ENCODE measurements at regions not wholly inside any gene's neighbourhood (a gene's known extent, or its start where the extent isn't known, plus 50 kb on each side); places are given as distances from the start of the nearest gene placed in this dataset.
A peak's percentile ranks its signal among the peaks of the same experiment; 100 is the strongest.
"Not testable (repeated sequence)": the region's sequence is repeated elsewhere in the genome, so short reads cannot be mapped to it uniquely, and the experiment has no call there.

DNA sequence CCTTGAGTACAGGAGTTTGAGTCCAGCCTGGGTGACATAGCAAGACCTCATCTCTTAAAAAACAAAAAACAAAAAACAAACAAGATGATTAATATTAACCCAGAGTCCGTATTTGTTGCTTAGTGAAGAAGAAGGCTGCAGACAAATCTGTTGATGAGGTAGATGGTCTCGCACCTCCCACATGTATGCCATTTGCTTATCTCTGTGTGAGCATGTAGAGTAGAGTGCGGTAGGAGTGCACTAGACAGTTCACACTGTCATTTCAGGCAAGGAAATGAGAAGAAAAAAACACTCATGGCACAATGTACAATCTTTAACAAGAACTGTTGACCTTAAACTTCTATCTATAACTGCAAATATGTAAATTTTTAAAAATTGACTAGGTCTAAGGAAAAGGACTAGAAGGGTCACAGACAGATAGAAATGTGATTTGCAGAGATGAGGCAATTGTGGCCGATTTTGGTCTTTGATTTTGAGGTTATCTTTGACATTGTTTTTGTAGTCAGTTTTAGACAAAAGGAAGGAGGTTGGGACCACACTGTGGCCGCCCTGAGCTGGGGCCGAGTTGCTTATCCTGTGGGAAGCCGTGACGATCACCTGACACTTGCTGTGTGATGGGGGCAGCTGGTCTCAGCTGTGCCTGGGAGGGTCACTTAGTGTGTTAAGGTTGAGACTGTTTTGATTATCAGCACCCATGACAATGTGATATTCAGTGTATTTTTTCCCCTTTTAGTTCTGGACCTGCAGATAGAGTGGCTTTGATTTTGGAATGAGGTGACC lies 127.2 kb downstream of the LAT start:
- H3K9ac ChIP-seq (ENCODE audit: low read depth, low read length); H3K36me3 ChIP-seq (ENCODE audit: insufficient read depth, low read length); H3K4me1 ChIP-seq (ENCODE audit: insufficient read depth, low read length); H3K9me3 ChIP-seq (ENCODE audit: control insufficient read depth, insufficient read depth, low read length): not testable (repeated sequence)

DNA sequence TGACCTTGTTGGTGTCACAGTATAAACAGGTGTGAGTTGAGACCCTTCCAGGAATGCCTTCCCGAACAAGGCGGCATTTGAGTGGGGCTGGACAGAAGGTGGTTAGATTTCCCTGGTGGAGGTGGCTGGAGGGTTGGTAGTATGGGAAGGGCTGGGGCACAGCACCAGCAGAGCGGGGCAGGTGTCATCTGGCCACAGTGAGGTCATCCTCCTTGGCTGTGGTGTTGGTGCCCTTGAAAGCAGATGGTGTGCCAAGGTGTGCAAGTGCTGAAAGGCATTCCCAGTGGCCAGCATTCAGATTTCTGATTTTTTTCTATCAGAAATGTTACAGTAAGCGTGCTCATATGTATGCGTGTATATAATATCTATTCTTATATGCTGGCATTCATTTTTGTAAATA lies 126.6 kb downstream of the LAT start:
- Histone ChIP-seq H3K9me3 (ENCODE audit: control insufficient read depth, insufficient read depth, low read length) (no peaks in the 10 kb centered on the region), H3K4me1 (ENCODE audit: insufficient read depth, low read length) (no peaks in the 10 kb centered on the region; the same call in 1 of the 2 replicates), H3K9ac (ENCODE audit: low read depth, low read length) (no peak overlapping the region), H3K36me3 (ENCODE audit: insufficient read depth, low read length) (no peaks in the 10 kb centered on the region)

DNA sequence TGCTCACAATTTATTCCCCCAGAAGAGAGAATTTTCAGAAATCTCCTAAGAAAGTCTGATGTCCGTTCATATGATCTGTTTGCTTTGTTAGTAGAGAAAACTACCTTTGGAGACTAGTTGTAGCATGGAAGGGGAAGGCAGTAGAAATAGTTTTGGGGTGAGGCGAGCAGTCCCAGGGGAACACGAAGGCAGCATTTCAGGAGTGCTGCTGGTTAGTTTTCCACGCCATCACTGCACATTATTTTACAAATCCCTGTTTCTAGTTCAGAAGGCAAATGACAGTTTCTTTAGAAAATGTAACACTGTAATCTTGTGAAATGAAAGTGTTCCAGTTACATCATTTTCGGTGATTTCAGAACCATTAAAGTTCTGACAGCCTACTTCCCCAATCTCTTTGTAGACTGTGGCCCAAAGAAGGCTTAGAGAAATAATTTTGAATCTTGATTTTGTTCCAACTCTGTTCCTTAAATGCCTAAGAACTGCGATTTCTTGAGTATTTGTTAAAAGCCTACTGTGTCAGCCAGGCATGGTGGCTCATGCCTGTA lies 123.8 kb downstream of the LAT start:
- not testable (repeated sequence) for H3K36me3 ChIP-seq (ENCODE audit: insufficient read depth, low read length); H3K4me1 ChIP-seq (ENCODE audit: insufficient read depth, low read length); H3K9ac ChIP-seq (ENCODE audit: low read depth, low read length); H3K9me3 ChIP-seq (ENCODE audit: control insufficient read depth, insufficient read depth, low read length)

DNA sequence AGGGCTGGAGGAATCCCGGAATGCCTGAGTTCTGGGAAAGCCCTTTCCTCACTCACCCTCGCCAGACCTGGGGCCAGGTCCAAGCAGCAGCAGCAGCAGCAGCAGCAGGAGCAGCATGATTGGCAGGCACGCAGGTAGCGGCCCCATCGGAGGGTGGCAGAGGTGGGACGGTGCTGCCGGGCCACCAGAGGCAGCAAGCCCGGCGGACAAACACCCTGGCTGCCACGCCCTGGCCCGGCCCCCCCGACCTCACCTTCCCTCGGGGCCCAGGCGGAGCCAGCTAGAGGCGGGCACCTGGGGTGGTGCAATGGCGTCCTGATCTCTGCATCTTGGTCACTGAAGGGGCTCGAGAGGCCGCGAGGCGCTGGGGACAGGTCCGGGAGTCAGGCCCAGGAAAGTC lies 122.4 kb downstream of the LAT start:
- H3K9me3 ChIP-seq (ENCODE audit: control insufficient read depth, insufficient read depth, low read length), result no peaks in the 10 kb centered on the region
- H3K36me3 ChIP-seq (ENCODE audit: insufficient read depth, low read length), result no peaks in the 10 kb centered on the region
- H3K4me1 ChIP-seq (ENCODE audit: insufficient read depth, low read length), result no peaks in the 10 kb centered on the region
- peak overlapping the region; percentile 48; the same call in 1 of the 2 replicates for H3K9ac ChIP-seq (ENCODE audit: low read depth, low read length)

DNA sequence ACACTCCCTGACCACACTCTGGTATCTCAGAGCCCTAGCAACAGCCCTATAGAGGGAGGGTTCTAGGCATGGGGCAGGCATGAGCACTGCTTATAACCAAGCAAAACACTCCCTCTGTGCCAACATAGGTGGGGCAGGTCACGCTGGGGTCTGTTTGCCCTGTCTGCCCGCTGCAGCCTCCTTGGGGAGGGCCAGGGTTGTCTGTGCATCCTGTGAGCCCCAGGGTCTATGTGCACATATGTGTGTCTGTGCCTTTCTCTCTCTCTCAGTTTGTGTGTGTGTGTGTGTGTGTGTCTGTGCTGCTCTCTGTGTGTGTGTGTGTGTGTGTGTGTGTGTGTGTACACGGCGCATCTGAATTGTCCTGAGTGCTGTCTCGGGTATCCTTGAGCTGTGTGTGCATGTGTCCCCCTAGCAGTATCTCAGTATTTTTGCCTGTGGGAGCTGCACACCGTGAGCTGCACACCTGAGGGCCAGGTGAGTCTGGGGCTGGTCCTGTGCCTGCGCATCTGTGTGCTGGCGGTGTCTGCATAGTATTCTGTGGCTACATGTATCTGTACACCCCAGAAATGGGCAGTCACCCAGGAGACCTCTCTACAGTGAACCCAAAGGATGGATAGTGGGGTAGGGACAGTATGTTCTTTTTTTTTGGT lies 121.5 kb downstream of the LAT start:
- H3K9ac ChIP-seq (ENCODE audit: low read depth, low read length), result peak overlapping the region; percentile 48; the same call in 1 of the 2 replicates
- not testable (repeated sequence) for H3K9me3 ChIP-seq (ENCODE audit: control insufficient read depth, insufficient read depth, low read length); H3K4me1 ChIP-seq (ENCODE audit: insufficient read depth, low read length); H3K36me3 ChIP-seq (ENCODE audit: insufficient read depth, low read length)

DNA sequence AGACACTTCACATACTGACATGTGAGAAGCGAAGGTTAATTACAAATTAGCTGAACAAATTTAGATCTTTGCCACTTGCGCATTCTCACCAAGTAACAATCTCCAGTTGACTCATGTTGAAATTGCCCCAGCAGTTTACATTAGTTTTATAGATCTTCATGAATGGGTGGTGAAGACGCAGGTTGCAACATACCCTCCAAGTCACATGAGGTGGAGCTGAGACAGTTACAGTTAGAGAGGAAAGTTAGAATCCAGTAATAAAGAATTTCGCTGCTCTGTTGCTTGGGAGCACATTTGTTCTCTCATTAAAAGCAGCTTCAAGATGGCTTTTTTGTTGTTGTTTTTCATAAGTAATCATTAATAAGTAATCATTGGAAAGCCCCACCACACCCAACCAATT lies 119.7 kb downstream of the LAT start:
- H3K36me3 ChIP-seq (ENCODE audit: insufficient read depth, low read length); H3K9ac ChIP-seq (ENCODE audit: low read depth, low read length); H3K9me3 ChIP-seq (ENCODE audit: control insufficient read depth, insufficient read depth, low read length); H3K4me1 ChIP-seq (ENCODE audit: insufficient read depth, low read length): not testable (repeated sequence)

DNA sequence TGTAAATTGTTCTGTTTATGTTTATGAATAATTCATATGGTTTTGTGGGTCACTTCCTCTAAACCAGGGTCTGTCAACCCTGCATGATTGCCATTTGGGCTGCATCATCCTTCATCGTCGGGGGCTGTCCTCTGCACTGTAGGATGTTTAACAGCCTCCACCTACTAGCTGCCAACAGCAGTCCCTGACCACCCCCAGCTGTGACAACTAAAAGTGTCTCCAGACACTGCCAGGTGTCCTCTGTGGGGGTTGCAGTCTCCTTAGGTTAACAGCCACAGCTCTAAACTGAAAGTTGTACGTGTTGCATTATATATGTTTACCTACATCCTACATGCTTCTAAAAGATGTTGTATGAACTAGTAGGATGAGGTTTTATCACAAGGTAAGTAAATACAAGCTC lies 113.1 kb downstream of the LAT start:
- not testable (repeated sequence) for H3K9me3 ChIP-seq (ENCODE audit: control insufficient read depth, insufficient read depth, low read length); H3K9ac ChIP-seq (ENCODE audit: low read depth, low read length); H3K4me1 ChIP-seq (ENCODE audit: insufficient read depth, low read length); H3K36me3 ChIP-seq (ENCODE audit: insufficient read depth, low read length)

DNA sequence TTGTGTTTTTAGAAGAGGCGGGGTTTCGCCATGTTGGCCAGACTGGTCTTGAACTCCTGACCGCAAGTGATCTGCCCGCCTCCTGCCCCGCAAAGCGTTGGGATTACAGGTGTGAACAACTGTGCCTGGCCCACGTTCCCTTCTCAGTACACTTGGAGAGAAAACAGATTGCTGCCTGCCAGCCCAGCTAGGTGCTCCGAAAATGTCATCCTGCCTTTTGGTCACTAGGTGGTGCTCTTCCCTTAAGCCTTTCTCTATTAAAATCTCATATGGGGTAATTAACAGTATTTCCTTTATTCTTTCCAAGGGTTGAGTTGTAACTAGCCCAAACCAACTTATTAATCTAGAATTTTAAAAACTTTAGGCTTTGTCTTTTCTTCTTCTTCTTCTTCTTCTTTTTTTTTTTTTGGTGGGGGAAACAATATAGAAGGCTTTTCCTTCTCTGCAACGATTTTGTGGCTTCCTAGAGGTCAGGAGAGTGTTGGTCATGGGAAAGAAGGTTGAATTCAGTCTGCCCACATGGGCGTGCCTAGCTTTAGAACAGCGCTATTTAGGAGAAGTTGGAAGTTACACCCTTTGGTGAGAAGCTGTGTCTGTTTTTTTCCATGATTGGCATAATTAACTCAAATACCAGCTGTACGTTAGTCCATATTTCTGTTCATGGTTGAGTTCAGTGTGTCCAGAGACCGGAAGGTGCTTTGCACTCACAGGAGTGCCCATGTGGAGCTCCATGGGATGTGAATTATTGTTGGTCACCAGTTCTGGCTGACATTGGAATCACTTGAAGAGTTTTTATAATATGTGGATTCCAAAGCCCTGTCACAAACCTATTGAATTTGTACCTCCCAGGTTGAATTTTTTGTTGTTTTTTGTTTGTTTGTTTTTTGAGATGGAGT lies 110.1 kb downstream of the LAT start:
- not testable (repeated sequence) for H3K36me3 ChIP-seq (ENCODE audit: insufficient read depth, low read length); H3K4me1 ChIP-seq (ENCODE audit: insufficient read depth, low read length); H3K9ac ChIP-seq (ENCODE audit: low read depth, low read length); H3K9me3 ChIP-seq (ENCODE audit: control insufficient read depth, insufficient read depth, low read length)

DNA sequence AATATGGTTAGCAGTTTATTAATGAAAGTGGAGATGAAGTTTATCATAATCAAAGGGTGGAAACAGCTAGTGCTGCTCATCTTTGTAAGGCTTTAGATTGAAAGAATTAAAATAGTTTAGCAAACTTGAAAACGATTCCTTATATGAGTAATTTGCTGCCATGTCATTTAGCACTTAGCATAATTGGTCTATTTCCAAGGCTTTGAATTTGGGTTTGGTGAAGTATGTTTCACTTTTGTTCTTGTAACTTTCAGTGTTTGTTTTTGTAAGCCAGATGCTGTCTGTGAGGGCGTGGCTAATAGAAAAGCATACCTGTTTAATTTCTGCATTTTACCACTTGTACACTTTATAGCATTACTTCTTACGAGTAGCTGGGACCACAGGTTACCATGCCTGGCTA lies 109.5 kb downstream of the LAT start:
- not testable (repeated sequence) for H3K4me1 ChIP-seq (ENCODE audit: insufficient read depth, low read length); H3K9ac ChIP-seq (ENCODE audit: low read depth, low read length); H3K9me3 ChIP-seq (ENCODE audit: control insufficient read depth, insufficient read depth, low read length); H3K36me3 ChIP-seq (ENCODE audit: insufficient read depth, low read length)

DNA sequence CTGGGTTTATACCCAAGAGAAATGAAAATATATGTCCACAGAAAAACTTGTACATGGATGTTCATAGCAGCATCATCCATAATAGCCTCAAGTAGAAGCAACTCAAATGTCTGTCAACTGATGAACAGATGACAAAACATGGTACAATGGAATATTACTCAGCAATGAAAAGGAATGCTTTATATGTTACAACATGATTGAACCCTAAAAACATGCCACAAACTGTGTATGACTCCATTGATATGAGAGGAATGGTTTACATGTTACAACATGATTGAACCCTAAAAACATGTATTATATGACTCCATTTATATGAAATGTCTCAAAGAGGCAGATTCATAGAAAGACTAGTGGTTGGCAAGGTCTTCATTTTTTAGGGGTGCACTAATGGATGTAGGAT lies 104.8 kb downstream of the LAT start:
- H3K36me3 ChIP-seq (ENCODE audit: insufficient read depth, low read length); H3K4me1 ChIP-seq (ENCODE audit: insufficient read depth, low read length); H3K9ac ChIP-seq (ENCODE audit: low read depth, low read length); H3K9me3 ChIP-seq (ENCODE audit: control insufficient read depth, insufficient read depth, low read length): not testable (repeated sequence)

DNA sequence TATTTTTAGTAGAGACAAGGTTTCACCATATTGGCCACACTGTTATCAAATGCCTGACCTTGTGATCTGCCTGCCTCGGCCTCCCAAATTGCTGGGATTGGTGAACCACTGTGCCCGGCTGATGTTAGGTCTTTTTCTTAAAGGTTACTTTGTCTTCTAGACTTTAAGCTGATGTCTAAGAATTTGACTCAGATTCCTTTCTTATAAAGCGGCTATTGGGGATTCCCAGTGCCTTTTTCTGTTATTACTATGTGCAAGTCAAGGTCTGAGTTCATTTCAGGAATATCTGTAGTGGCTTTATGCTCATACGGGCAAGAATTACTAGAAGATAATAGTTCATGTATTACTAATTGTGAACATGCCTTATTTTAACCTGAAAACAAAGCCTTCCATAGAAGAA lies 102.8 kb downstream of the LAT start:
- not testable (repeated sequence) for H3K9me3 ChIP-seq (ENCODE audit: control insufficient read depth, insufficient read depth, low read length); H3K36me3 ChIP-seq (ENCODE audit: insufficient read depth, low read length); H3K9ac ChIP-seq (ENCODE audit: low read depth, low read length); H3K4me1 ChIP-seq (ENCODE audit: insufficient read depth, low read length)

DNA sequence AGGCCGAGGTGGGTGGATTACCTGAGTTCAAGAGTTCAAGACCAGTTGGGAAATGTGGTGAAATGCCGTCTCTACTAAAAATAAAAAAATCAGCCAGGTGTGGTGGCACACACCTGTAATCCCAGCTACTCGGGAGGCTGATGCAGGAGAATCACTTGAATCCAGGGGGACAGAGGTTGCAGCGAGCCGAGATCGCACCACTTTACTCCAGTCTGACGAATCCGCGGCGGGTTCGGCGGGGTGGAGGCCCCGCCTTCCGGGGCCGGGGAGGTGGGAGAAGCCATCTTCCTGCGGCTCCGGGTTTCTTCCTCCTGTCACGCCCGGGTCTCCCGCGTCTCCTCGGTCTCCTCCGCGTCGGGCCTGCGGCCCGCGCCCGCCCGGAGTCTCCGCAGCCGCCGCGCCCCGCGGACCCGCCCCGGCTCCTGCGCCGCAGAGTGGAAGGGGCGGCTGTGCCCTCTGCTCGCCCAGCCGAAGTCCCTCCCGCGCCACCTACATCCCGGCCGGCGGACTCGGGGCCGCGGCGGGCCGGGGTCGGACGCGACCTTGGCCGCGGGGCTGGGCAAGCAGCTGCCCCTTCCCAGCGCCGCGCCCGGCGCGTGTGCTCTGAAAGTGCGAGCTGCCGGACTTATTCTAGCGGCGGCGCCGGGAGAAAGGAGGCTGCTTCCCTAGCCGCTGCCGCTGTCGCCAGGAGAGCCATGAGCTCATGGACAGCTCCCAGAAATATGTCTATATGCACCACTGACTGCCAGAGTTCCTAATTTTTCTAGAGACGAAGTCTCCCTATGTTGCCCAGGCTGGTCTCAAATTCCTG lies 97.2 kb downstream of the LAT start:
- not testable (repeated sequence) for H3K9me3 ChIP-seq (ENCODE audit: control insufficient read depth, insufficient read depth, low read length); H3K36me3 ChIP-seq (ENCODE audit: insufficient read depth, low read length); H3K4me1 ChIP-seq (ENCODE audit: insufficient read depth, low read length)
- peak overlapping the region; percentile 36; the same call in 1 of the 2 replicates for H3K9ac ChIP-seq (ENCODE audit: low read depth, low read length)

DNA sequence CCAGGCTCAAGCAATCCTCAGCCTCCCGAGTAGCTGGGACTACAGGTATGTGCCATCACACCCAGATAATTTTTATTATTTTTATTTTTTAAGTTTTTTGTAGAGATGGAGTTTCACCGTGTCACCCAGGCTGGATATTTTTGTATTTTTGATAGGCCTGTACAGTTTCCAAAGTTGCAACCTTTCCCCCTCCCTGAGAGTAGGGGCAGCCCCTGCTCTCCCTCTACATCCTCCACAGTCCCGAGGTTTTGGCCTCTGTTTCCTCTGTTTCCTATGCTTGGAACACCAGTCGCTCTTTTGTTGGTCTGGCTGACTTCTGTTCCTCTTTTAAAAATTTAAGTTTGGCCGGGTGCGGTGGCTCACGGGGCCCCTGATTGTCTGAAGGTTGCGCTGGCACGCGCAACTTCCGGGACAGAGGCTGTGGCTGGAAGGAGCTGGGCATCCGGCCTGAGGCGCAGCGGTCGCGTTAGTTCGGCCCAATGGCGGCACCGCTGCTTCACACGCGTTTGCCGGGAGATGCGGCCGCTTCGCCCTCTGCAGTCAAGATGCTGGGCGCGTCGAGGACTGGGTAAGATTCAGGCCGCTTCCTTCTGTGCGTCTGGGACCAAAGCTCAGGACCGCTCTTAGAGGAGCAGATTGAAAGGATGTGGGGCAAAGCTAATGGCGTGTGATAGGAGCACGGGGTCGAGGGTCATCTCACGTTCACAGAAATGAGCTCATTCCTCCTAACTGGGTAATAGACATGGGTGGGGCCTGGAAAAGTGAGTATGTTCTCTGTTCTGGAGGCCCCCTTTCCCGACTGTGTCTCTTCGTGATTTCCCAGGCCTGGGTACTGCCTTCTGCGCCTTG lies 89.9 kb downstream of the LAT start:
- not testable (repeated sequence) for H3K9me3 ChIP-seq (ENCODE audit: control insufficient read depth, insufficient read depth, low read length); H3K4me1 ChIP-seq (ENCODE audit: insufficient read depth, low read length); H3K9ac ChIP-seq (ENCODE audit: low read depth, low read length); H3K36me3 ChIP-seq (ENCODE audit: insufficient read depth, low read length)
